Transverse colon (tissue), 4 donors: ENCODE measurements at regions not wholly inside any gene's neighbourhood (a gene's known extent, or its start where the extent isn't known, plus 50 kb on each side); places are given as distances from the start of the nearest gene placed in this dataset.

Source experiments
- CTCF ChIP-seq, 5 experiments: fragments of 200-600 bp in 3 of 5; fragments of 450-650 bp in 2 of 5; sonication (generic) in 3 of 5; IDR thresholded peaks; 1 replicate in 2 of 5; 2 replicates in 3 of 5; pipeline ENCODE4 v1.5.1; 2016 to 2017; ENCODE audit warnings: antibody characterized with exemption in 5 of 5, inconsistent platforms in 3 of 5, mild to moderate bottlenecking in 2 of 5, moderate library complexity in 1 of 5
- EP300 ChIP-seq: sonication (generic); formaldehyde crosslinking; IDR thresholded peaks from one replicate; pipeline ENCODE4 v1.6.1; 2017; ENCODE audit warnings: antibody characterized with exemption, low read depth
- POLR2A ChIP-seq: fragments of 450-650 bp; IDR thresholded peaks from one replicate; pipeline ENCODE4 v1.6.1; 2016; ENCODE audit warnings: antibody characterized with exemption, mild to moderate bottlenecking, moderate library complexity
- POLR2AphosphoS5 ChIP-seq, 3 donors: sonication (generic); formaldehyde crosslinking; IDR thresholded peaks; one replicate each; pipeline ENCODE4 v1.6.1; 2016; ENCODE audit warnings: antibody characterized with exemption in 3 of 3

GRCh38 chr4:169922632-169923276, 103.4 kb downstream of the MFAP3L start:
- TF ChIP-seq CTCF (IDR thresholded peaks at IDR 0.05): no peak
- TF ChIP-seq EP300: no peak
- TF ChIP-seq POLR2A: no peak
- no peak for TF ChIP-seq POLR2AphosphoS5 (IDR thresholded peaks at IDR 0.05)
